ENCODE measurements at regions not wholly inside any gene's neighbourhood (a gene's known extent, or its start where the extent isn't known, plus 50 kb on each side); places are given as distances from the start of the nearest gene placed in this dataset.
"Not testable (repeated sequence)": the region's sequence is repeated elsewhere in the genome, so short reads cannot be mapped to it uniquely, and the experiment has no call there.

DNA sequence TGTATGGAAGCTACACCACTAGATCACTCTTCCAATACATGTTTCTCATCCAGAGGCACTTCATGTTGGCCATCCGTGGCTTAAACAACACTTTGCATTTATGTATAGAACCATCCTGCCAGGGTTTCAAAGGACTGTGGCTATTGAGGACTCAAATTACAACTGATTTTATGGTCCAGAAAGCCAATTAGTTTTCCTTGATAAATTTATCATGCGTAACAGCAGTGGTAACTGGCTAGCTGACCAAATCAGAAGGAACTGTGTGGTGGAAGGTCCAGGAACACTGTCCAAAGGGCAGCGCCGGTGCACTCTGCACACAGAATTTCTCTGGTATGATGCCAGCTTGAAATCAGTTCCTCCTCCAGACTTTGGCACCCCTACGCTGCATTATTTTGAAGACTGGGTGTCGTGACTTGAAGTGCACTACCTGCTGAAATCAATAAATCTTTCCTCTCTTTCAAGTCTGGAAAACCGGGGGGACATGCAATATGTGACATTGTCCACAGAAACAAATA lies 69.3 kb upstream of the TMEM252 start:
- DNase-seq (ENCODE audit: extremely low spot score), result no peak
- no peak for TF ChIP-seq CTBP1 (IDR thresholded peaks at IDR 0.05; ENCODE audit: borderline replicate concordance)
- CTCF ChIA-PET, result no interaction called here
- POLR2A ChIA-PET, result no interaction called here

- ChIA-PET CTCF (no interaction called here), POLR2A (no interaction called here)
- DNase-seq (ENCODE audit: extremely low spot score), result no peak
- TF ChIP-seq SP1 (IDR thresholded peaks at IDR 0.05) (no peak), LEF1 (IDR thresholded peaks at IDR 0.05; ENCODE audit: borderline replicate concordance) (no peak), CTBP1 (IDR thresholded peaks at IDR 0.05; ENCODE audit: borderline replicate concordance) (no peak), ELF4 (IDR thresholded peaks at IDR 0.05) (no peak), HDGF (IDR thresholded peaks at IDR 0.05; ENCODE audit: borderline replicate concordance) (no peak), TARDBP (IDR thresholded peaks at IDR 0.05) (no peak), FOXM1 (IDR thresholded peaks at IDR 0.05; ENCODE audit: borderline replicate concordance) (no peak), NFRKB (IDR thresholded peaks at IDR 0.05) (no peak), FOXA1 (IDR thresholded peaks at IDR 0.05) (no peak), ARNT (IDR thresholded peaks at IDR 0.05) (no peak), L3MBTL2 (conservative IDR thresholded peaks at IDR 0.05) (no peak), ZNF384 (IDR thresholded peaks at IDR 0.05) (no peak), FOXK2 (IDR thresholded peaks at IDR 0.05) (no peak), SUZ12 (IDR thresholded peaks at IDR 0.05) (no peak), BHLHE40 (IDR thresholded peaks at IDR 0.05; ENCODE audit: borderline replicate concordance) (no peak)
- TF ChIP-seq, protein P1, sequence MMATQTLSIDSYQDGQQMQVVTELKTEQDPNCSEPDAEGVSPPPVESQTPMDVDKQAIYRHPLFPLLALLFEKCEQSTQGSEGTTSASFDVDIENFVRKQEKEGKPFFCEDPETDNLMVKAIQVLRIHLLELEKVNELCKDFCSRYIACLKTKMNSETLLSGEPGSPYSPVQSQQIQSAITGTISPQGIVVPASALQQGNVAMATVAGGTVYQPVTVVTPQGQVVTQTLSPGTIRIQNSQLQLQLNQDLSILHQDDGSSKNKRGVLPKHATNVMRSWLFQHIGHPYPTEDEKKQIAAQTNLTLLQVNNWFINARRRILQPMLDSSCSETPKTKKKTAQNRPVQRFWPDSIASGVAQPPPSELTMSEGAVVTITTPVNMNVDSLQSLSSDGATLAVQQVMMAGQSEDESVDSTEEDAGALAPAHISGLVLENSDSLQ (IDR thresholded peaks at IDR 0.05), result no peak
These were observed 73.4 kb upstream of the TMEM252 start for GRCh38 chr9:68614121-68614520.

GRCh38 chr9:68617011-68617410 lies 76.3 kb upstream of the TMEM252 start:
- POLR2A ChIA-PET; DNase-seq (ENCODE audit: extremely low spot score); CTCF ChIA-PET: not testable (repeated sequence)

- CTCF ChIA-PET, result no interaction called here
These were observed 78.4 kb upstream of the TMEM252 start for GRCh38 chr9:68619072-68619471.

GRCh38 chr9:68619636-68620035 lies 79.0 kb upstream of the TMEM252 start:
- no peak for TF ChIP-seq BHLHE40 (IDR thresholded peaks at IDR 0.05; ENCODE audit: borderline replicate concordance)
- no peak for TF ChIP-seq FOXA1 (IDR thresholded peaks at IDR 0.05)
- TF ChIP-seq CTBP1 (IDR thresholded peaks at IDR 0.05; ENCODE audit: borderline replicate concordance), result no peak
- TF ChIP-seq, protein P1 (IDR thresholded peaks at IDR 0.05), result no peak
- TF ChIP-seq ARNT (IDR thresholded peaks at IDR 0.05), result no peak
- no peak for TF ChIP-seq ZNF384 (IDR thresholded peaks at IDR 0.05)
- no peak for TF ChIP-seq FOXM1 (IDR thresholded peaks at IDR 0.05; ENCODE audit: borderline replicate concordance)
- TF ChIP-seq SP1 (IDR thresholded peaks at IDR 0.05), result no peak
- no peak for TF ChIP-seq TARDBP (IDR thresholded peaks at IDR 0.05)
- no peak for DNase-seq (ENCODE audit: extremely low spot score)
- ChIA-PET POLR2A (no interaction called here), CTCF (no interaction called here)

More at GRCh38 chr9:68619072-68619471, 78.4 kb upstream of the TMEM252 start:
- DNase-seq (ENCODE audit: extremely low spot score), result no peak
- POLR2A ChIA-PET, result no interaction called here
- TF ChIP-seq FOXM1 (IDR thresholded peaks at IDR 0.05; ENCODE audit: borderline replicate concordance), result no peak
- no peak for TF ChIP-seq FOXK2 (IDR thresholded peaks at IDR 0.05)
- TF ChIP-seq CTBP1 (IDR thresholded peaks at IDR 0.05; ENCODE audit: borderline replicate concordance), result no peak
- TF ChIP-seq ARNT (IDR thresholded peaks at IDR 0.05), result no peak
- no peak for TF ChIP-seq SP1 (IDR thresholded peaks at IDR 0.05)
- TF ChIP-seq, protein P1 (IDR thresholded peaks at IDR 0.05), result no peak
- no peak for TF ChIP-seq BHLHE40 (IDR thresholded peaks at IDR 0.05; ENCODE audit: borderline replicate concordance)
- no peak for TF ChIP-seq ZNF384 (IDR thresholded peaks at IDR 0.05)
- no peak for TF ChIP-seq SUZ12 (IDR thresholded peaks at IDR 0.05)
- no peak for TF ChIP-seq HDGF (IDR thresholded peaks at IDR 0.05; ENCODE audit: borderline replicate concordance)
- TF ChIP-seq NFRKB (IDR thresholded peaks at IDR 0.05), result no peak
- TF ChIP-seq ELF4 (IDR thresholded peaks at IDR 0.05), result no peak
- TF ChIP-seq L3MBTL2 (conservative IDR thresholded peaks at IDR 0.05), result no peak

GRCh38 chr9:68625559-68625958 lies 79.5 kb upstream of the PIP5K1B start:
- CTCF ChIA-PET, result no interaction called here
- POLR2A ChIA-PET, result no interaction called here
- no peak for TF ChIP-seq NFRKB (IDR thresholded peaks at IDR 0.05)
- no peak for TF ChIP-seq ELF4 (IDR thresholded peaks at IDR 0.05)
- TF ChIP-seq CTBP1 (IDR thresholded peaks at IDR 0.05; ENCODE audit: borderline replicate concordance), result no peak
- TF ChIP-seq SP1 (IDR thresholded peaks at IDR 0.05), result no peak
- TF ChIP-seq ZNF384 (IDR thresholded peaks at IDR 0.05), result no peak
- no peak for TF ChIP-seq FOXA1 (IDR thresholded peaks at IDR 0.05)
- TF ChIP-seq BHLHE40 (IDR thresholded peaks at IDR 0.05; ENCODE audit: borderline replicate concordance), result no peak
- TF ChIP-seq FOXK2 (IDR thresholded peaks at IDR 0.05), result no peak
- TF ChIP-seq FOXM1 (IDR thresholded peaks at IDR 0.05; ENCODE audit: borderline replicate concordance), result no peak
- DNase-seq (ENCODE audit: extremely low spot score), result no peak

- ChIA-PET POLR2A (no interaction called here), CTCF (no interaction called here)
- DNase-seq (ENCODE audit: extremely low spot score), result no peak
- TF ChIP-seq SP1 (IDR thresholded peaks at IDR 0.05), result no peak
- TF ChIP-seq SUZ12 (IDR thresholded peaks at IDR 0.05), result no peak
- no peak for TF ChIP-seq ZNF384 (IDR thresholded peaks at IDR 0.05)
- no peak for TF ChIP-seq ARNT (IDR thresholded peaks at IDR 0.05)
These were observed 78.5 kb upstream of the PIP5K1B start for GRCh38 chr9:68626526-68626925.
